Common myeloid progenitor, CD34-positive (primary cell): ENCODE measurements at regions not wholly inside any gene's neighbourhood (a gene's known extent, or its start where the extent isn't known, plus 50 kb on each side); places are given as distances from the start of the nearest gene placed in this dataset.
"Not testable (repeated sequence)": the region's sequence is repeated elsewhere in the genome, so short reads cannot be mapped to it uniquely, and the experiment has no call there.

Experiments
- CTCF ChIA-PET: fragments of 350-600 bp; sonication (Branson Sonifier 250); formaldehyde crosslinking; loops from one replicate; lab custom pipeline; 2021; ENCODE audit warnings: antibody characterized with exemption; lab: Charles Lee
- POLR2A ChIA-PET: fragments of 350-600 bp; sonication (Branson Sonifier 250); formaldehyde crosslinking; loops from one replicate; lab custom pipeline; 2021; ENCODE audit warnings: antibody characterized with exemption; lab: Charles Lee
- DNase-seq, 3 donors: peaks; one replicate each; pipeline versions ENCODE4 v3.0.0 to v3.0.0-alpha.2; 2013
- H3K27ac ChIP-seq, 2 experiments: 1 replicate in 1 of 2; 2 replicates in 1 of 2; pipeline ENCODE4 v1.7.0; 2013; ENCODE audit warnings: inconsistent platforms in 2 of 2, low read length in 2 of 2, mild to moderate bottlenecking in 2 of 2, low read depth in 1 of 2, moderate library complexity in 1 of 2; ENCODE audit not compliant: severe bottlenecking in 2 of 2, insufficient read depth in 1 of 2, poor library complexity in 1 of 2
- H3K27me3 ChIP-seq, 5 experiments: replicated peaks in 2 of 5; 1 replicate in 3 of 5; 2 replicates in 2 of 5; pipeline versions ENCODE4 v1.6.1 to v1.7.0; 2013; ENCODE audit warnings: low read length in 4 of 5, mild to moderate bottlenecking in 2 of 5, moderate library complexity in 2 of 5, inconsistent platforms in 1 of 5; ENCODE audit not compliant: insufficient read depth in 5 of 5, control insufficient read depth in 4 of 5
- H3K36me3 ChIP-seq, 4 experiments: 1 replicate in 2 of 4; 2 replicates in 2 of 4; pipeline versions ENCODE4 v1.6.1 to v1.7.0; 2013; ENCODE audit warnings: low read length in 3 of 4, control low read depth in 1 of 4, mild to moderate bottlenecking in 1 of 4; ENCODE audit not compliant: control insufficient read depth in 4 of 4, insufficient read depth in 4 of 4
- H3K4me1 ChIP-seq, 4 experiments: 1 replicate in 3 of 4; 2 replicates in 1 of 4; pipeline versions ENCODE4 v1.6.1 to v1.7.1; 2013; ENCODE audit warnings: low read length in 3 of 4, mild to moderate bottlenecking in 3 of 4, control low read depth in 1 of 4, inconsistent platforms in 1 of 4, moderate library complexity in 1 of 4; ENCODE audit not compliant: control insufficient read depth in 4 of 4, insufficient read depth in 4 of 4; ENCODE audit errors: control extremely low read depth in 1 of 4
- H3K4me3 ChIP-seq, 7 experiments: 1 replicate in 4 of 7; 2 replicates in 3 of 7; pipeline versions ENCODE4 v1.5.1 to v1.7.0; 2013; ENCODE audit warnings: mild to moderate bottlenecking in 7 of 7, low read length in 6 of 7, moderate library complexity in 6 of 7, inconsistent platforms in 2 of 7, low read depth in 2 of 7, control low read depth in 1 of 7; ENCODE audit not compliant: insufficient read depth in 4 of 7, control insufficient read depth in 1 of 7; ENCODE audit errors: extremely low read depth in 1 of 7
- H3K9me3 ChIP-seq, 5 experiments: 1 replicate in 4 of 5; 2 replicates in 1 of 5; pipeline versions ENCODE4 v1.6.1 to v1.7.1; 2013; ENCODE audit warnings: low read length in 4 of 5, mild to moderate bottlenecking in 2 of 5, inconsistent platforms in 1 of 5, low read depth in 1 of 5, moderate library complexity in 1 of 5; ENCODE audit not compliant: control insufficient read depth in 4 of 5, insufficient read depth in 2 of 5; ENCODE audit errors: control extremely low read depth in 1 of 5
- WGBS: methylation state at CpG from one replicate; pipeline ENCODE4 v1.1.5; 2013; ENCODE audit not compliant: insufficient coverage; 5-methylcytosine and 5-hydroxymethylcytosine counted together

- H3K27me3 ChIP-seq, DNase-seq, POLR2A ChIA-PET, H3K27ac ChIP-seq, H3K9me3 ChIP-seq, H3K36me3 ChIP-seq, H3K4me1 ChIP-seq, H3K4me3 ChIP-seq: not testable (repeated sequence)
- CTCF ChIA-PET, result interaction anchor here (0.6 kb wide), 1 partner anchor 18 kb away, joined by 3 read pairs; no protein-coding TSS in a partner anchor
- WGBS, result 90% methylated on average over 2 of the region's 7 CpGs
Measured at GRCh38 chr2:215783640-215784039, 229.7 kb downstream of the MREG start.

- POLR2A ChIA-PET, result no interaction called here
Measured at GRCh38 chr2:215782965-215783364, 230.4 kb downstream of the MREG start.

GRCh38 chr2:215782295-215782694 is 231.1 kb downstream of the MREG start:
- no peaks in the 10 kb centered on the region for H3K4me1 ChIP-seq
- H3K9me3 ChIP-seq, result no peaks in the 10 kb centered on the region
- CTCF ChIA-PET, result no interaction called here
- POLR2A ChIA-PET, result no interaction called here
- no peak for DNase-seq
- WGBS, result 100% methylated on average over 1 of the region's 1 CpG
- H3K27ac ChIP-seq, result no peak overlapping the region
- peaks cover 0 to 5% (median 0%) of the 10 kb centered on the region in 5 experiments for H3K27me3 ChIP-seq
- no peaks in the 10 kb centered on the region for H3K36me3 ChIP-seq
- H3K4me3 ChIP-seq, result no peak overlapping the region

More at GRCh38 chr2:215782965-215783364, 230.4 kb downstream of the MREG start:
- DNase-seq, result no peak
- H3K27ac ChIP-seq, result no peak overlapping the region
- whole genome bisulfite sequencing, result no CpG with 5 or more reads among the region's 2 CpGs
- H3K4me1 ChIP-seq, result peaks cover 0 to 4% (median 0%) of the 10 kb centered on the region in 4 experiments
- no peaks in the 10 kb centered on the region for H3K9me3 ChIP-seq
- CTCF ChIA-PET, result interaction anchor here (0.6 kb wide), 1 partner anchor 17 kb away, joined by 3 read pairs; no protein-coding TSS in a partner anchor
- no peaks in the 10 kb centered on the region for H3K36me3 ChIP-seq
- no peak overlapping the region for H3K4me3 ChIP-seq
- H3K27me3 ChIP-seq, result peaks cover 0 to 5% (median 0%) of the 10 kb centered on the region in 5 experiments

GRCh38 chr2:215780907-215781685 is 232.3 kb downstream of the MREG start:
- DNase-seq, result no peak
- no peaks in the 10 kb centered on the region for H3K4me1 ChIP-seq
- H3K36me3 ChIP-seq, result no peaks in the 10 kb centered on the region
- H3K4me3 ChIP-seq, result no peak overlapping the region
- 100% methylated on average over 1 of the region's 3 CpGs for WGBS
- ChIA-PET POLR2A (no interaction called here), CTCF (interaction anchor here (0.7 to 1.3 kb wide), 3 partner anchors 11 to 26 kb away, joined by 3 to 4 read pairs (median 3); no protein-coding TSS in a partner anchor)
- no peak overlapping the region for H3K27ac ChIP-seq
- no peaks in the 10 kb centered on the region for H3K9me3 ChIP-seq
- peaks cover 0 to 5% (median 0%) of the 10 kb centered on the region in 5 experiments for H3K27me3 ChIP-seq

GRCh38 chr2:215780313-215780712 is 233.0 kb downstream of the MREG start:
- 76% methylated on average over 3 of the region's 5 CpGs for WGBS
- peaks cover 0 to 5% (median 0%) of the 10 kb centered on the region in 5 experiments for H3K27me3 ChIP-seq
- DNase-seq, result no peak
- CTCF ChIA-PET, result interaction anchor here (0.7 to 1.3 kb wide), 2 partner anchors 14 to 25 kb away, joined by 3 to 4 read pairs; no protein-coding TSS in a partner anchor
- H3K27ac ChIP-seq, result no peak overlapping the region
- no peaks in the 10 kb centered on the region for H3K9me3 ChIP-seq
- POLR2A ChIA-PET, result no interaction called here
- no peaks in the 10 kb centered on the region for H3K36me3 ChIP-seq
- no peak overlapping the region for H3K4me3 ChIP-seq
- H3K4me1 ChIP-seq, result no peaks in the 10 kb centered on the region

DNA sequence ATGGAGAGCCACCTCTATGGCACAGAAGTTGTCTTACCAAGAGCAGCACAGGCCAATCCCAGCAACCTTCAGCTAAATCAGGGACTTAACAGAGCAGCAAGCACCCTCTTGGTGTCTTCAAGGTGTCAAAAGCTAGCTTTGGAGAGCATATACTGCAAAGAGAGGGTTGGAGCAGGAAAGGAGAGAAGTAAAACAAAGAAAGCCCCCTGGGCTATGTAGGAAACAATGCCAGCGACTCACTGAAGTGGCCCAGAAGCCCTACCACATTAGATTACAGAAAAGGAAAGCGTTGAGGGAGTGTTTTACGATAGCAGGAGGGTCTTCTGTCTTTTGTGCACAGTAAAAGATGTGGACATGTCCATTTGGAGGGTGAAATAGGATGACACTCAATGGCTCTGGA is 233.4 kb downstream of the MREG start:
- no peak for DNase-seq
- Histone ChIP-seq H3K36me3 (no peaks in the 10 kb centered on the region), H3K4me1 (no peaks in the 10 kb centered on the region), H3K4me3 (no peak overlapping the region), H3K27ac (no peak overlapping the region), H3K9me3 (no peaks in the 10 kb centered on the region), H3K27me3 (peaks cover 0 to 5% (median 0%) of the 10 kb centered on the region in 5 experiments)
- ChIA-PET CTCF (no interaction called here), POLR2A (no interaction called here)
- 100% methylated on average over 2 of the region's 3 CpGs for WGBS

DNA sequence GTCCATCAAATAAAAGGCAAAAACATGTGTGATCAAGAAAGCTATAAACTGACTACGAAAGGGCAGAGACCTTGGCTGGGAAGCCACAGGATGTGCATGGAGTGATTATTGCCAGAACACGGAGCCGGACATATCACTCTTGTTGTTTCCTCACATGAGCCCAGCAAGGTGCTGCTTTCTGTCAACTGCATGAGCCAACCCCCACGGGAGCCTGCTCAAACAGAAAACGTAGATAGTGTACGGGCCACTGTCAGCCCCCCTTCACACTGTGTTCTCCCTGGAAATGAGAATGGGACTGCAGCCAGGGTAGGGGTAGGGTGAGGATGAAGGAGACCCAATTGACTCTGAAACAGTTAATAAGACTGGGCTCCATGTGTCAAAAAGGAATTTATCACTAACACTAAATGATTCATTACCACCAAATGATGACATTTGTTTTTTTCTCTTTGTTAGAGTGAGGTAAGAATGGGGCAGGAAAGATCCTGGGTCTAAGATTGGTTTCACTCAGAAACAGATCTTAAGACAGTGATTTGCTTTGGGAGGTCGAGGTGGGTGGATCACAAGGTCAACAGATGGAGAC is 235.8 kb downstream of the MREG start:
- no peak for DNase-seq
- H3K4me3 ChIP-seq, result no peak overlapping the region
- 100% methylated on average over 5 of the region's 7 CpGs for WGBS
- POLR2A ChIA-PET, result interaction anchor here (0.6 kb wide), 1 partner anchor 331 kb away, joined by 3 read pairs; the partner anchor contains the start of gene XRCC5
- peaks cover 0 to 8% (median 0%) of the 10 kb centered on the region in 4 experiments for H3K4me1 ChIP-seq
- no peak overlapping the region for H3K27ac ChIP-seq
- CTCF ChIA-PET, result no interaction called here
- H3K9me3 ChIP-seq, result no peaks in the 10 kb centered on the region
- no peaks in the 10 kb centered on the region for H3K36me3 ChIP-seq
- H3K27me3 ChIP-seq, result peaks cover 0 to 5% (median 0%) of the 10 kb centered on the region in 5 experiments
